ENCODE measurements at regions not wholly inside any gene's neighbourhood (a gene's known extent, or its start where the extent isn't known, plus 50 kb on each side); places are given as distances from the start of the nearest gene placed in this dataset.

DNA sequence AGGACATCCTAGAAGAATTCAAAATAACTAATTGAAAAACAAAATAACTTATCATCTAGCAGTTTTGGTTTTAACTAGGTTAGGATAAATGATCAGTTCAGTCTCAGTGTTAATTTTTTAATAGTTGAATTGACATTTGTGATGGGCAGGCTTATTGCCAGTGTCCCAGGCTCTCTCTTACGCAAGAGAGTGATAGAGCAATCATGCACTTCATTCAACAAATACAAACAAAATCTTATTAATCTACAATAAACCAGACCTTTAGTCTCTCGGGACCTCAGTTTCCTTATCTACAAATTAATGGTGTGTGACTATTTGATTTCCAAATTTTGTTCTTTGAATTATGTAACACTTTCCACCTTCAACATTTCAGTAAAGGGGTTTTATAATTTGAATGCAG is 385.9 kb upstream of the JAG1 start (continued):
- TF ChIP-seq NRF1 (IDR thresholded peaks at IDR 0.05; ENCODE audit: low read depth, low read length) (no peak), SP2 (IDR thresholded peaks at IDR 0.05; ENCODE audit: low read length) (no peak), EZH2 (IDR thresholded peaks at IDR 0.05; ENCODE audit: low read depth, low read length, severe bottlenecking) (no peak), TAF1 (IDR thresholded peaks at IDR 0.05; ENCODE audit: low read depth, low read length) (no peak), SIX5 (IDR thresholded peaks at IDR 0.05; ENCODE audit: low read depth, low read length) (no peak), SRF (IDR thresholded peaks at IDR 0.05; ENCODE audit: low read depth, low read length) (no peak), POLR2AphosphoS5 (IDR thresholded peaks at IDR 0.05; ENCODE audit: low read depth, low read length) (no peak), RXRA (IDR thresholded peaks at IDR 0.05; ENCODE audit: insufficient read depth, low read depth, low read length) (no peak), EP300 (IDR thresholded peaks at IDR 0.05; ENCODE audit: borderline replicate concordance in 1 of 2, low read depth in 2 of 2, low read length in 2 of 2) (no peak), SUZ12 (IDR thresholded peaks at IDR 0.05; ENCODE audit: low read length) (no peak), HDAC2 (IDR thresholded peaks at IDR 0.05; ENCODE audit: borderline replicate concordance in 1 of 2, low read depth in 2 of 2, low read length in 2 of 2) (no peak), TAF7 (optimal IDR thresholded peaks at IDR 0.05; ENCODE audit: borderline replicate concordance, low read depth, low read length) (no peak), SP1 (IDR thresholded peaks at IDR 0.05; ENCODE audit: low read depth, low read length) (no peak), KDM5A (IDR thresholded peaks at IDR 0.05; ENCODE audit: low read length) (no peak), RFX5 (IDR thresholded peaks at IDR 0.05; ENCODE audit: borderline replicate concordance, low read depth, low read length) (no peak), CREB1 (IDR thresholded peaks at IDR 0.05) (no peak)
- TF ChIP-seq, protein P1, sequence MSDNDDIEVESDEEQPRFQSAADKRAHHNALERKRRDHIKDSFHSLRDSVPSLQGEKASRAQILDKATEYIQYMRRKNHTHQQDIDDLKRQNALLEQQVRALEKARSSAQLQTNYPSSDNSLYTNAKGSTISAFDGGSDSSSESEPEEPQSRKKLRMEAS (IDR thresholded peaks at IDR 0.05): no peak
- TF ChIP-seq, protein P2, sequence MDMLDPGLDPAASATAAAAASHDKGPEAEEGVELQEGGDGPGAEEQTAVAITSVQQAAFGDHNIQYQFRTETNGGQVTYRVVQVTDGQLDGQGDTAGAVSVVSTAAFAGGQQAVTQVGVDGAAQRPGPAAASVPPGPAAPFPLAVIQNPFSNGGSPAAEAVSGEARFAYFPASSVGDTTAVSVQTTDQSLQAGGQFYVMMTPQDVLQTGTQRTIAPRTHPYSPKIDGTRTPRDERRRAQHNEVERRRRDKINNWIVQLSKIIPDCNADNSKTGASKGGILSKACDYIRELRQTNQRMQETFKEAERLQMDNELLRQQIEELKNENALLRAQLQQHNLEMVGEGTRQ (IDR thresholded peaks at IDR 0.05; ENCODE audit: low read length): no peak

Measured in H1 (cell line).